Coronary artery (tissue), 2 donors: ENCODE measurements at regions not wholly inside any gene's neighbourhood (a gene's known extent, or its start where the extent isn't known, plus 50 kb on each side); places are given as distances from the start of the nearest gene placed in this dataset.
A peak's percentile ranks its signal among the peaks of the same experiment; 100 is the strongest.

Source experiments
- DNase-seq: peaks from one replicate; pipeline ENCODE4 v3.0.0-alpha.2; 2017; ENCODE audit warnings: low spot score
- H3K27ac ChIP-seq, 2 donors: fragments of 200-600 bp; sonication (generic); one replicate each; pipeline ENCODE4 v1.5.1; 2016 to 2019
- H3K4me3 ChIP-seq: fragments of 200-600 bp; sonication (generic); 2 replicates; pipeline ENCODE4 v1.5.1; 2016; ENCODE audit warnings: mild to moderate bottlenecking, moderate library complexity
- TF ChIP-seq, protein P1 (sequence below): fragments of 200-600 bp; sonication (generic); IDR thresholded peaks from one replicate; pipeline ENCODE4 v1.5.1; 2019; ENCODE audit warnings: antibody characterized with exemption

DNA sequence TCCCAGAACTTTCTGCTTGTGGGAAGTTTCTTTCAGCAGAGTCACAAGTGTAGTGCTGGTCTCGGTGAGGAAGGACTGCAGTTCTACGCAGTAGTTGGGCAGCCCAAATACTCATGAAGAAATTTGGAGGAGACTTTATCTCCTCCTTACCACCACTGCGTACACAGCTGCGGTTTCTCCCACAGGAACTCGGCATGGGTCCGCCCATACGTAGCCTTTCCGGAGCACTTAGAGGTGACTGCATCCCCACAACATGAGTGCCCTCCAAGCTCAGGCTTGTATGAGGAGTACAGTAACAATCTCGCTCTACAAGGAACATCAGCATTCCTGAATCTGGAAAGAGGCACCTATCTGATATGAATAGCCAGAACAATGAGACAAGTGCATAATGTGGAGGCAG is 549.2 kb upstream of the SEMA3D start:
- no peak for DNase-seq
- TF ChIP-seq, protein P1, sequence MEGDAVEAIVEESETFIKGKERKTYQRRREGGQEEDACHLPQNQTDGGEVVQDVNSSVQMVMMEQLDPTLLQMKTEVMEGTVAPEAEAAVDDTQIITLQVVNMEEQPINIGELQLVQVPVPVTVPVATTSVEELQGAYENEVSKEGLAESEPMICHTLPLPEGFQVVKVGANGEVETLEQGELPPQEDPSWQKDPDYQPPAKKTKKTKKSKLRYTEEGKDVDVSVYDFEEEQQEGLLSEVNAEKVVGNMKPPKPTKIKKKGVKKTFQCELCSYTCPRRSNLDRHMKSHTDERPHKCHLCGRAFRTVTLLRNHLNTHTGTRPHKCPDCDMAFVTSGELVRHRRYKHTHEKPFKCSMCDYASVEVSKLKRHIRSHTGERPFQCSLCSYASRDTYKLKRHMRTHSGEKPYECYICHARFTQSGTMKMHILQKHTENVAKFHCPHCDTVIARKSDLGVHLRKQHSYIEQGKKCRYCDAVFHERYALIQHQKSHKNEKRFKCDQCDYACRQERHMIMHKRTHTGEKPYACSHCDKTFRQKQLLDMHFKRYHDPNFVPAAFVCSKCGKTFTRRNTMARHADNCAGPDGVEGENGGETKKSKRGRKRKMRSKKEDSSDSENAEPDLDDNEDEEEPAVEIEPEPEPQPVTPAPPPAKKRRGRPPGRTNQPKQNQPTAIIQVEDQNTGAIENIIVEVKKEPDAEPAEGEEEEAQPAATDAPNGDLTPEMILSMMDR = no peak

DNA sequence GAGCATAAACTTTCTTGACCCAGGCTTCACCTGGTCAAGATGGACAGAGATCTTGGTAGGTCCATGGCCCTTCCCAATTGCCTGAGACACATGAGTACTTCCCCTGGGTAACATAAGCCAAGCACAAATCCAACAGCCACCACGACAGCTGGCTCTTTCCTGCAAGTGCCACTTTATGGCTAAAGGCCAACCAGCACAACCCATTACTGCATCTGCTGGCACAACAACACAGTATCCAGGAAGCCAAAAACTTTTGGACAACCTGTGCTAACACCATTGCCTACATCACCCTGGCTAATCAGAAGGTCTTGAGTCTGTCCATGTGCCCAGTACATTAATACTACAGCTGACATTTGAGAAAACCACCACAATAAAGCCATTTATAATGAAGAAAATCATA is 548.0 kb upstream of the SEMA3D start:
- TF ChIP-seq, protein P1 = no peak
- no peak overlapping the region for H3K4me3 ChIP-seq
- no peak for DNase-seq
- H3K27ac ChIP-seq = no peak overlapping the region

More for the DNA sequence above, 549.2 kb upstream of the SEMA3D start:
- H3K4me3 ChIP-seq = no peak overlapping the region
- no peak overlapping the region for H3K27ac ChIP-seq

DNA sequence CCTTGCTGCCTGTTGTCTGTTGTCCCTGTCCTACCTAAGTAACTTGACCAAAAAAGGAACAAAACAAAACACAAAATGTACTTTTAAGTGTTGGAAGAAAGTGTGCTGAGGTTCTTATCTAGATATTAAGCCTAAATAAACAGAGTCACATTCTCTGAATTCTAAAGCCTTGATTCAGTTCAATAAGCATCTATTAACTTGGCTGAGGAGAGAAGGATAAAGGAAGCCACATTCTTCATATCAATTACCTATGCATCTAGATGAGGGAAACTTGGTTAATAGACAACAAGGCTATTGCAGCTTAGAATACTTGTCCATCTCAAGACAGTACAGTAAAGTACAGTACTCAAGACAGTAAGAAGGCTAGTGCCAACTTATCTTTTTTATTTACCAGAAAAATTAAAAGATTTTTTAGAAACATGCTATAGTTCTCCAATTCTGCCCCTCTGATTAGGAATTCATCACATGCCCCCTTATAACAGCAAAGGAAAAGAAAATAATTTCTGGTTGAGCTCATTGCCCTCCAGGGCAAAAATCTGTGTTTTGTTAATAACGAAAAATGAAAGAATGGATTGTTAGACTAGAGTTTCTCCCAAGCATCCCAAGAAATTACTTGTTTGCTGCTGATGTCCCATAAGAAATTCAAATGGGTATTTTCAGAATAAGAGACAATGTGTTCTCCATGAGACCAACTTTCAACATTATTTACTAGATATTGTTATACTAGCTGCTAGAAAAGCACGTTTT is 546.5 kb upstream of the SEMA3D start:
- H3K4me3 ChIP-seq = no peak overlapping the region
- H3K27ac ChIP-seq = no peak overlapping the region
- no peak for DNase-seq
- TF ChIP-seq, protein P1 = no peak

DNA sequence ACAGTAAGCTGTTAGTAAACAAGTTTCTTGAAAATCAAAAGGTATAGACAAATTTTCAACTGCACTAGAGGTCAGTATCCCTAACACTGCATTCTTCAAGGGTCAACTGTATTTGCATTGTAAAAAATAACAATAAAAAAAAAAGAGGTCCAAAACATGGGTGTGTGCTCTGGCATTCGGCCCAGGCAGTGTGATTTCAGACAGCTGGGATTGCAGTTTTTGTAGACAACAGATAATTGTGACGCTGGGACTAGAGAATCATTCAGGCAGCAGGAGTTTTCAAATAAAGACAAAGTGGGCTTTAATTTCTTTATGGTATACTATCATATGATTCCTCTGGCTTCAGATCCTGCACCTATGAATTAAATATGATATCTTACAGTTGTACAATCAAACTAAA is 543.2 kb upstream of the SEMA3D start:
- TF ChIP-seq, protein P1 = no peak
- Histone ChIP-seq H3K27ac (no peak overlapping the region), H3K4me3 (no peak overlapping the region)
- DNase-seq = no peak

DNA sequence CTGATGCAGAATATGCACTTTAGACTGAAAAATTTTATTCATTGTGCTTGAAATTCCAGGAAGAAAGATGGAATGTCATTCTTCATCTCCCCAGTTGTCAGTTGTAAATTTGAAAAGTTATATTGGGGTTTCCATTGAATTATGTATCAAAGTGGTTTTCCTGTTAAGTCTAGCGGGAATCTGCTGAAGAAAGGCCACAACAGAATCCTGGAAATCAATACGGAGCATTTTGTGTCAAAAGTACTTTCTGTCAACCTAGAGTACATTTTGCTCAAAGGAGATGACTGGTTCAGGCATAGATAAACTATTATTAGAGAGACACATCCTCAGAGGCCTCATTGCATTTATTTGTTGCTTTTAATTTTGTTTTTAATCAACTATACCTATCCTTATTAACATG is 538.2 kb upstream of the SEMA3D start:
- DNase-seq = no peak
- H3K4me3 ChIP-seq = no peak overlapping the region
- TF ChIP-seq, protein P1 = no peak
- H3K27ac ChIP-seq = no peak overlapping the region

DNA sequence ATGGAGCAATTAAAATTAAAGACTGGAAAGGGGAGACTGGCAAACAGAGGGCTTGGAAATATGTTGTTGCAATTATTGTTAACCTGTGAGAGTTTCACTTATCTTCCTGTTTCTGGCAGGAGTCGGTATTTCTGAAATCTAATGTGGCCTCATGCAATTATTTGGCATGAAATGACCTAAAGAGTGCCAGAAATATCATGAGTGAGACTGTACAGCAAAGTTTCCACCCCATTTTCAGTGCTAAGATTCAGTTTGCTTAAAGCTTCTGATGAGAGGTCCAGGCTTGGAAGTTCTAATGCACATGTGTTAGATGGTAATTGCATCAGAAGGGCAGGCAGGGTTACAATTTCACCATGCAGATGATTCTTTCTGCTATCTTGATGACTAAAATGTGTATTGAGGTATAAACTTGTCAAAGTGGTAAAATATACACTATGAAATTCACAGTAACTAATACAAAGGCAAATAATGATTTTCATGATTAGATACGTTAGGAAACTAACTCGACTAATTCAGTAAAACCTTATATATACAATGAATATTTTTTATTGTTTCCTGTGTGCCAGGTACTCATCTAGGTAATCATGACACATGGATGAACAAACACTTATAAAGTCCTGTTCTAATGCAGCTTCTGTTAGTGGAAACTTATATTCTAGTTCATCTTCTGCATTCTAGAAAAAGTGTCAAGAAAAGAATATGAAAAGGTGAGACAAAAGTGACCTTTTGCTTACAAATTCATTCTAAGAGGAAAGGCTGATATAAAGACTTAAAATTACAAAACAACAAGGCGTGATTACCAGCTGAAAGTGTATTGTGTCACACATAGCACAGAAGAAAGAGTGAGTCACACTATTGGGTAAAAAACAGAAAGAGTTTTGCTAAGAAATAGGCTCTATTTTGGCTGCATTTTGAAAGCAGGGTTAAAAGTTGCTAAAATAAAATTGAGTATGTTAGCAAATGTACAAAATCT is 533.4 kb upstream of the SEMA3D start:
- TF ChIP-seq, protein P1 = no peak
- Histone ChIP-seq H3K4me3 (no peak overlapping the region), H3K27ac (peak overlapping the region in 1 of 2 donors; percentile 16)
- no peak for DNase-seq
